Neural cell (in vitro differentiated cells): ENCODE measurements at regions not wholly inside any gene's neighbourhood (a gene's known extent, or its start where the extent isn't known, plus 50 kb on each side); places are given as distances from the start of the nearest gene placed in this dataset.

Experiments
- H2AFZ ChIP-seq: fragments of 200-600, 300-800 bp; sonication (generic), shearing (Covaris generic); 2 replicates; pipeline ENCODE4 v1.6.0; 2014; ENCODE audit warnings: low read depth, mild to moderate bottlenecking, antibody characterized with exemption, low read length, moderate library complexity
- H3F3A ChIP-seq: fragments of 200-600 bp; shearing (Covaris generic); 2 replicates; pipeline ENCODE4 v1.6.1; 2016; ENCODE audit warnings: mild to moderate bottlenecking, moderate library complexity, mixed read lengths, antibody characterized with exemption, low read length; ENCODE audit not compliant: insufficient read depth, poor library complexity, severe bottlenecking
- H3K27ac ChIP-seq: fragments of 200-600, 300-800 bp; sonication (generic), shearing (Covaris generic); 2 replicates; pipeline ENCODE4 v1.5.1; 2014; ENCODE audit warnings: mild to moderate bottlenecking, low read length, moderate library complexity
- H3K27me3 ChIP-seq: fragments of 300-800, 200-600 bp; sonication (generic), shearing (Covaris generic); 2 replicates; pipeline ENCODE4 v1.6.0; 2014; ENCODE audit warnings: mild to moderate bottlenecking, low read depth, low read length, moderate library complexity; ENCODE audit not compliant: insufficient read depth
- H3K36me3 ChIP-seq: fragments of 300-800, 200-600 bp; sonication (generic), shearing (Covaris generic); 2 replicates; pipeline ENCODE4 v1.5.1; 2014; ENCODE audit warnings: mild to moderate bottlenecking, antibody characterized with exemption, low read length, moderate library complexity; ENCODE audit not compliant: insufficient read depth
- H3K4me2 ChIP-seq: fragments of 300-800, 200-600 bp; sonication (generic), shearing (Covaris generic); 2 replicates; pipeline ENCODE4 v1.6.0; 2014; ENCODE audit warnings: mild to moderate bottlenecking, low read length
- H3K4me3 ChIP-seq: fragments of 300-800, 200-600 bp; sonication (generic), shearing (Covaris generic); 2 replicates; pipeline ENCODE4 v1.5.1; 2014; ENCODE audit warnings: mild to moderate bottlenecking, low read length, moderate library complexity
- H3K79me2 ChIP-seq: fragments of 200-600 bp; shearing (Covaris generic); replicated peaks from 2 replicates; pipeline ENCODE4 v1.6.0; 2014; ENCODE audit warnings: mild to moderate bottlenecking, low read length, moderate library complexity; ENCODE audit not compliant: insufficient read depth
- H3K9ac ChIP-seq: fragments of 300-800, 200-600 bp; sonication (generic), shearing (Covaris generic); 2 replicates; pipeline ENCODE4 v1.6.1; 2016; ENCODE audit warnings: mild to moderate bottlenecking, low read length, mixed read lengths
- H3K9me2 ChIP-seq: fragments of 200-600 bp; shearing (Covaris generic); 2 replicates; pipeline ENCODE4 v1.6.1; 2016; ENCODE audit warnings: mild to moderate bottlenecking, low read length, mixed read lengths; ENCODE audit not compliant: insufficient read depth
- H3K9me3 ChIP-seq: fragments of 200-600, 300-800 bp; sonication (generic), shearing (Covaris generic); 2 replicates; pipeline ENCODE4 v1.6.1; 2016; ENCODE audit warnings: mild to moderate bottlenecking, mixed run types, low read length, moderate library complexity, mixed read lengths
- H4K20me1 ChIP-seq: fragments of 200-600 bp; shearing (Covaris generic); 2 replicates; pipeline ENCODE4 v1.6.1; 2016; ENCODE audit warnings: mild to moderate bottlenecking, mixed run types; ENCODE audit not compliant: insufficient read depth
- CTCF ChIP-seq: fragments of 450-650 bp; IDR thresholded peaks from 2 replicates; pipeline ENCODE4 v1.5.1; 2014; ENCODE audit warnings: antibody characterized with exemption, mild to moderate bottlenecking, moderate library complexity; ENCODE audit not compliant: poor library complexity, severe bottlenecking
- EP300 ChIP-seq: fragments of 450-650 bp; conservative IDR thresholded peaks from 2 replicates; pipeline ENCODE4 v1.6.1; 2014; ENCODE audit warnings: antibody characterized with exemption, mild to moderate bottlenecking, moderate library complexity; ENCODE audit not compliant: poor library complexity, severe bottlenecking
- EZH2 ChIP-seq: fragments of 200-600, 300-800 bp; shearing (Covaris generic), sonication (generic); IDR thresholded peaks from 2 replicates; pipeline ENCODE4 v1.6.1; 2014; ENCODE audit warnings: antibody characterized with exemption, low read length, borderline replicate concordance, mild to moderate bottlenecking; ENCODE audit not compliant: insufficient read depth, poor library complexity, severe bottlenecking
- MXI1 ChIP-seq: fragments of 450-650 bp; conservative IDR thresholded peaks from 2 replicates; pipeline ENCODE4 v1.6.1; 2014; ENCODE audit warnings: antibody characterized with exemption, mild to moderate bottlenecking; ENCODE audit not compliant: poor library complexity, severe bottlenecking
- POLR2AphosphoS5 ChIP-seq: IDR thresholded peaks from 2 replicates; pipeline ENCODE4 v1.6.1; 2012
- RAD21 ChIP-seq: fragments of 450-650 bp; conservative IDR thresholded peaks from 2 replicates; pipeline ENCODE4 v1.6.1; 2014; ENCODE audit warnings: antibody characterized with exemption, mild to moderate bottlenecking, moderate library complexity
- REST ChIP-seq: IDR thresholded peaks from 2 replicates; pipeline ENCODE4 v1.6.1; 2012; ENCODE audit warnings: borderline replicate concordance
- SMC3 ChIP-seq: fragments of 450-650 bp; conservative IDR thresholded peaks from 2 replicates; pipeline ENCODE4 v1.6.1; 2014; ENCODE audit warnings: antibody characterized with exemption, mild to moderate bottlenecking, moderate library complexity; ENCODE audit not compliant: poor library complexity
- TAF1 ChIP-seq: IDR thresholded peaks from 2 replicates; pipeline ENCODE4 v1.6.1; 2012; ENCODE audit warnings: low read depth

GRCh38 chr4:189396435-189396834, 544.2 kb upstream of the FRG1 start:
- H3K9ac ChIP-seq = no peak overlapping the region
- no peaks in the 10 kb centered on the region for H4K20me1 ChIP-seq
- H3K36me3 ChIP-seq = no peaks in the 10 kb centered on the region
- H3K9me2 ChIP-seq = no peaks in the 10 kb centered on the region
- no peaks in the 10 kb centered on the region for H3K27me3 ChIP-seq
- H3K4me3 ChIP-seq = no peak overlapping the region
- no peak for TF ChIP-seq REST
- TF ChIP-seq TAF1 = no peak
- no peak for TF ChIP-seq SMC3
- no peak for TF ChIP-seq CTCF
- no peak for TF ChIP-seq POLR2AphosphoS5
- TF ChIP-seq EP300 = no peak
- TF ChIP-seq EZH2 = no peak
- no peak for TF ChIP-seq RAD21
- no peak for TF ChIP-seq MXI1
- H2AFZ ChIP-seq = no peak overlapping the region
- no peaks in the 10 kb centered on the region for H3K9me3 ChIP-seq
- H3K79me2 ChIP-seq = no peaks in the 10 kb centered on the region
- no peak overlapping the region for H3K27ac ChIP-seq
- no peak overlapping the region for H3K4me2 ChIP-seq
- H3F3A ChIP-seq = no peaks in the 10 kb centered on the region

- Histone ChIP-seq H3K4me3 (no peak overlapping the region), H3K9ac (no peak overlapping the region), H3K9me3 (no peaks in the 10 kb centered on the region), H3K27ac (no peak overlapping the region), H2AFZ (no peak overlapping the region), H3K4me2 (no peak overlapping the region), H3K9me2 (no peaks in the 10 kb centered on the region), H3K79me2 (no peaks in the 10 kb centered on the region), H3K27me3 (no peaks in the 10 kb centered on the region), H3K36me3 (no peaks in the 10 kb centered on the region), H3F3A (no peaks in the 10 kb centered on the region), H4K20me1 (no peaks in the 10 kb centered on the region)
- TF ChIP-seq EZH2 = no peak
- TF ChIP-seq EP300 = no peak
- no peak for TF ChIP-seq SMC3
- no peak for TF ChIP-seq CTCF
- no peak for TF ChIP-seq RAD21
- no peak for TF ChIP-seq MXI1
- no peak for TF ChIP-seq TAF1
- no peak for TF ChIP-seq REST
- no peak for TF ChIP-seq POLR2AphosphoS5
Observed at GRCh38 chr4:189404271-189404670, 536.4 kb upstream of the FRG1 start.
